K562 (cell line): ENCODE measurements at regions not wholly inside any gene's neighbourhood (a gene's known extent, or its start where the extent isn't known, plus 50 kb on each side); places are given as distances from the start of the nearest gene placed in this dataset.

Source experiments
- ATAC-seq: fragments of 200-7000 bp; cut with Tn5 transposase; 3 replicates; pipeline ENCODE4 v1.9.1; 2020; ENCODE audit warnings: moderate library complexity
- BruUV-seq: library from RNA; stranded (reverse); fragments of 400-500 nt; replicated peaks from 2 replicates; lab custom pipeline; 2021; lab: Mats Ljungman, UMichigan
- CTCF ChIA-PET: fragments of 300-600 bp; formaldehyde crosslinking; extraction: SDS; loops from one replicate; lab custom pipeline; 2021; ENCODE audit warnings: low intra/inter-chr PET ratio; lab: Yijun Ruan, JAX
- POLR2A ChIA-PET: fragments of 300-600, 350-650 bp; sonication (Branson Sonifier 250); formaldehyde crosslinking; extraction: SDS; loops from one replicate; lab custom pipeline; 2021; ENCODE audit warnings: antibody characterized with exemption, inconsistent platforms; lab: Yijun Ruan, JAX
- DNase-seq, 4 experiments: peaks; one replicate each; pipeline versions ENCODE4 v3.0.0 to v3.0.0-alpha.2; 2011 to 2018; ENCODE audit warnings: low spot score in 3 of 4, mixed read lengths in 3 of 4; ENCODE audit errors: extremely low read depth in 1 of 4
- FAIRE-seq: peaks from 2 replicates; lab custom pipeline; 2011; peaks lifted over from hg19 to GRCh38; lab: Jason Lieb, UNC
- H2AFZ ChIP-seq: 2 replicates; pipeline ENCODE4 v1.6.0; 2011; ENCODE audit warnings: low read depth, low read length, control low read depth, inconsistent platforms
- H3K27ac ChIP-seq: fragments of 200-600 bp; 3 replicates; pipeline ENCODE4 v1.8.0; 2011; ENCODE audit warnings: low read depth, mild to moderate bottlenecking, control low read depth, inconsistent platforms, low read length, moderate library complexity, mixed read lengths; ENCODE audit errors: extremely low read depth
- H3K27me3 ChIP-seq, 2 experiments: fragments of 300-600 bp in 1 of 2; 2 replicates in 1 of 2; 3 replicates in 1 of 2; pipeline versions ENCODE4 v1.6.0 to v1.8.0; 2011; ENCODE audit warnings: inconsistent platforms in 2 of 2, low read length in 2 of 2, mild to moderate bottlenecking in 1 of 2, mixed read lengths in 1 of 2, moderate library complexity in 1 of 2; ENCODE audit not compliant: control insufficient read depth in 2 of 2, insufficient read depth in 2 of 2
- H3K36me3 ChIP-seq: fragments of 300-600 bp; 3 replicates; pipeline ENCODE4 v1.8.0; 2011; ENCODE audit warnings: mild to moderate bottlenecking, low read length, inconsistent platforms; ENCODE audit not compliant: control insufficient read depth, insufficient read depth
- H3K4me1 ChIP-seq, 2 experiments: fragments of 200-600 bp in 1 of 2; replicated peaks in 1 of 2; 2 replicates in 1 of 2; 3 replicates in 1 of 2; pipeline versions ENCODE4 v1.5.1 to v1.8.0; 2011; ENCODE audit warnings: inconsistent platforms in 2 of 2, low read length in 2 of 2, mild to moderate bottlenecking in 1 of 2, mixed read lengths in 1 of 2, moderate library complexity in 1 of 2; ENCODE audit not compliant: control insufficient read depth in 2 of 2, insufficient read depth in 2 of 2
- H3K4me2 ChIP-seq: 2 replicates; pipeline ENCODE4 v1.6.1; 2011; ENCODE audit warnings: low read length, control low read depth, inconsistent platforms, mixed read lengths; ENCODE audit not compliant: insufficient read depth
- H3K4me3 ChIP-seq: fragments of 200-600 bp; sonication (generic), shearing (Covaris generic); 2 replicates; pipeline ENCODE4 v1.5.1; 2016; ENCODE audit warnings: control low read depth, inconsistent platforms
- H3K79me2 ChIP-seq: fragments of 200-600 bp; 3 replicates; pipeline ENCODE4 v1.8.0; 2011; ENCODE audit warnings: low read length, inconsistent platforms; ENCODE audit not compliant: control insufficient read depth, insufficient read depth
- H3K9ac ChIP-seq, 2 experiments: 2 replicates each; pipeline versions ENCODE4 v1.6.0 to v1.6.1; 2011; ENCODE audit warnings: low read depth in 2 of 2, low read length in 2 of 2, control low read depth in 1 of 2, inconsistent platforms in 1 of 2, mild to moderate bottlenecking in 1 of 2, mixed read lengths in 1 of 2; ENCODE audit not compliant: insufficient read depth in 1 of 2
- H3K9me1 ChIP-seq: one replicate; pipeline ENCODE4 v1.6.0; 2011; ENCODE audit warnings: inconsistent platforms, mild to moderate bottlenecking, low read length, moderate library complexity; ENCODE audit not compliant: control insufficient read depth, insufficient read depth
- H3K9me3 ChIP-seq: replicated peaks from 2 replicates; pipeline ENCODE4 v1.5.1; 2011; ENCODE audit warnings: low read depth, low read length, inconsistent platforms; ENCODE audit not compliant: control insufficient read depth, insufficient read depth
- H4K20me1 ChIP-seq: replicated peaks from 2 replicates; pipeline ENCODE4 v1.6.1; 2011; ENCODE audit warnings: low read length, inconsistent platforms, mixed read lengths; ENCODE audit not compliant: control insufficient read depth, insufficient read depth
- ARNT ChIP-seq, 2 experiments: fragments of 450-650 bp; IDR thresholded peaks; 2 replicates each; pipeline ENCODE4 v1.6.1; 2016; ENCODE audit warnings: mild to moderate bottlenecking in 1 of 2
- CHCHD3 ChIP-seq: fragments of 250-450 bp; sonication (Bioruptor Pico); IDR thresholded peaks from 2 replicates; pipeline ENCODE4 v2.1.2; 2022; ENCODE audit warnings: mild to moderate bottlenecking
- CHD4 ChIP-seq: fragments of 200-600 bp; sonication (generic); IDR thresholded peaks from 3 replicates; pipeline ENCODE4 v1.6.1; 2012; ENCODE audit warnings: low read depth, mild to moderate bottlenecking, mixed read lengths, low read length, inconsistent platforms; ENCODE audit not compliant: insufficient read depth, insufficient replicate concordance, poor library complexity, severe bottlenecking
- EHMT2 ChIP-seq: fragments of 450-650 bp; IDR thresholded peaks from 2 replicates; pipeline ENCODE4 v1.6.1; 2018; ENCODE audit warnings: antibody characterized with exemption
- HMG20A ChIP-seq: fragments of 450-650 bp; formaldehyde crosslinking; conservative IDR thresholded peaks from 2 replicates; pipeline ENCODE4 v1.4.0; 2020; ENCODE audit warnings: mild to moderate bottlenecking, mixed read lengths
- KDM2B ChIP-seq: fragments of 250-450 bp; sonication (Bioruptor Pico); IDR thresholded peaks from 2 replicates; pipeline ENCODE4 v1.8.0; 2021; ENCODE audit warnings: mild to moderate bottlenecking, moderate library complexity
- LEF1 ChIP-seq: fragments of 450-650 bp; IDR thresholded peaks from 2 replicates; pipeline ENCODE4 v1.6.1; 2016; ENCODE audit warnings: mild to moderate bottlenecking
- MCM5 ChIP-seq: fragments of 450-650 bp; IDR thresholded peaks from 2 replicates; pipeline ENCODE4 v1.6.1; 2016; ENCODE audit warnings: low read depth
- NBN ChIP-seq: fragments of 450-650 bp; IDR thresholded peaks from 2 replicates; pipeline ENCODE4 v1.6.1; 2016; ENCODE audit warnings: low read depth, mild to moderate bottlenecking
- TSHZ1 ChIP-seq: fragments of 250-450 bp; sonication (Bioruptor Pico); IDR thresholded peaks from 2 replicates; pipeline ENCODE4 v1.4.0; 2020; ENCODE audit warnings: mild to moderate bottlenecking, moderate library complexity
- XRCC4 ChIP-seq: IDR thresholded peaks from one replicate; pipeline ENCODE4 v1.6.1; 2011; ENCODE audit not compliant: insufficient read depth, insufficient read length; ENCODE audit errors: extremely low read depth
- ZBTB17 ChIP-seq: fragments of 450-650 bp; formaldehyde crosslinking; IDR thresholded peaks from 2 replicates; pipeline ENCODE4 v1.4.0; 2020; ENCODE audit warnings: mild to moderate bottlenecking
- ZBTB8A ChIP-seq: fragments of 450-650 bp; IDR thresholded peaks from 2 replicates; pipeline ENCODE4 v1.6.1; 2018; ENCODE audit warnings: mild to moderate bottlenecking, moderate library complexity; ENCODE audit not compliant: partially characterized antibody
- ZHX1 ChIP-seq: fragments of 150-350 bp; conservative IDR thresholded peaks from 2 replicates; pipeline ENCODE4 v1.6.1; 2014; ENCODE audit warnings: low read length
- ZNF134 ChIP-seq: fragments of 250-450 bp; sonication (Bioruptor Pico); conservative IDR thresholded peaks from 2 replicates; pipeline ENCODE4 v1.4.0; 2020
- ZNF184 ChIP-seq: sonication (generic); formaldehyde crosslinking; IDR thresholded peaks from 2 replicates; pipeline ENCODE4 v1.5.0; 2020; ENCODE audit warnings: missing genetic modification reagents
- ZNF282 ChIP-seq: sonication (generic); formaldehyde crosslinking; IDR thresholded peaks from 2 replicates; pipeline ENCODE4 v1.8.1; 2023; ENCODE audit warnings: missing genetic modification reagents
- WGBS: fragments of 100-300 bp; shearing (Covaris generic); methylation state at CpG from one replicate; pipeline ENCODE4 v1.1.6; 2016; ENCODE audit warnings: low coverage, mixed read lengths; ENCODE audit not compliant: insufficient coverage; ENCODE audit errors: missing lambda C conversion rate; 5-methylcytosine and 5-hydroxymethylcytosine counted together
- in situ Hi-C: fragments of 300-500 bp; cut with MboI; formaldehyde crosslinking; loops from 4 replicates; pipeline ENCODE4 v1.15.0; 2018; ENCODE audit warnings: inconsistent platforms, mixed read lengths
- intact Hi-C: fragments of 100-400 bp; cut with micrococcal nuclease; formaldehyde crosslinking; loops from 2 replicates; pipeline ENCODE4 v1.14.2; 2022

GRCh38 chr4:165635381-165635780, 237.7 kb upstream of the TLL1 start:
- Histone ChIP-seq H3K27ac (no peak overlapping the region), H2AFZ (no peak overlapping the region), H3K4me1 (no peaks in the 10 kb centered on the region), H3K4me3 (no peak overlapping the region), H4K20me1 (no peaks in the 10 kb centered on the region), H3K79me2 (no peaks in the 10 kb centered on the region), H3K4me2 (no peak overlapping the region), H3K9ac (no peak overlapping the region), H3K27me3 (no peaks in the 10 kb centered on the region), H3K9me1 (no peaks in the 10 kb centered on the region), H3K9me3 (no peaks in the 10 kb centered on the region), H3K36me3 (no peaks in the 10 kb centered on the region)
- intact Hi-C loops = no loop called here
- ChIA-PET CTCF (no interaction called here), POLR2A (no interaction called here)
- ATAC-seq (no peak), DNase-seq (no peak), FAIRE-seq (no peak)
- in situ Hi-C loops = no loop called here
- no peak for TF ChIP-seq MCM5
- TF ChIP-seq ZNF134 (CRISPR knock-in tag) = no peak
- no peak for TF ChIP-seq ZHX1
- TF ChIP-seq ARNT (IDR thresholded peaks at IDR 0.05) = no peak
- TF ChIP-seq KDM2B = no peak
- TF ChIP-seq CHD4 = no peak
- TF ChIP-seq HMG20A (CRISPR knock-in tag) = no peak
- TF ChIP-seq NBN = no peak
- no peak for TF ChIP-seq LEF1
- no peak for TF ChIP-seq EHMT2
- TF ChIP-seq ZNF282 (CRISPR knock-in tag) = no peak
- TF ChIP-seq ZBTB17 (CRISPR knock-in tag) = no peak
- no peak for TF ChIP-seq XRCC4
- no peak for TF ChIP-seq ZBTB8A
- TF ChIP-seq TSHZ1 (CRISPR knock-in tag) = no peak
- TF ChIP-seq ZNF184 = no peak
- no peak for TF ChIP-seq CHCHD3
- 0% methylated on average over 1 of the region's 1 CpG for WGBS
- BruUV-seq = no TSS peak
